ENCODE measurements at regions not wholly inside any gene's neighbourhood (a gene's known extent, or its start where the extent isn't known, plus 50 kb on each side); places are given as distances from the start of the nearest gene placed in this dataset.

- DNase-seq (ENCODE audit: low read depth): no peak
- no peak overlapping the region for H3K4me3 ChIP-seq (ENCODE audit: low read depth, low read length)
- no peak for TF ChIP-seq POLR2A (IDR thresholded peaks at IDR 0.05; ENCODE audit: extremely low read depth, insufficient read length)
- no peak for TF ChIP-seq MYC (IDR thresholded peaks at IDR 0.05; ENCODE audit: low read depth, low read length)
- no peak for TF ChIP-seq MAX (IDR thresholded peaks at IDR 0.05; ENCODE audit: low read depth, low read length)
- no peak for TF ChIP-seq CTCF (IDR thresholded peaks at IDR 0.05; ENCODE audit: low read depth, low read length)
These were observed 191.7 kb upstream of the MAP3K7 start for GRCh38 chr6:90778417-90779203.

GRCh38 chr6:90770778-90771177, 183.9 kb upstream of the MAP3K7 start:
- no peak overlapping the region for H3K4me3 ChIP-seq (ENCODE audit: low read depth, low read length)
- TF ChIP-seq MYC (IDR thresholded peaks at IDR 0.05; ENCODE audit: low read depth, low read length): no peak
- no peak for TF ChIP-seq CTCF (IDR thresholded peaks at IDR 0.05; ENCODE audit: low read depth, low read length)
- TF ChIP-seq POLR2A (IDR thresholded peaks at IDR 0.05; ENCODE audit: extremely low read depth, insufficient read length): no peak
- TF ChIP-seq MAX (IDR thresholded peaks at IDR 0.05; ENCODE audit: low read depth, low read length): no peak
- DNase-seq (ENCODE audit: low read depth): no peak

GRCh38 chr6:90765895-90766294, 179.0 kb upstream of the MAP3K7 start:
- no peak for TF ChIP-seq MYC (IDR thresholded peaks at IDR 0.05; ENCODE audit: low read depth, low read length)
- TF ChIP-seq MAX (IDR thresholded peaks at IDR 0.05; ENCODE audit: low read depth, low read length): no peak
- TF ChIP-seq CTCF (IDR thresholded peaks at IDR 0.05; ENCODE audit: low read depth, low read length): no peak
- no peak for TF ChIP-seq POLR2A (IDR thresholded peaks at IDR 0.05; ENCODE audit: extremely low read depth, insufficient read length)
- DNase-seq (ENCODE audit: low read depth): no peak
- H3K4me3 ChIP-seq (ENCODE audit: low read depth, low read length): no peak overlapping the region

- no peak for DNase-seq (ENCODE audit: low read depth)
- no peak overlapping the region for H3K4me3 ChIP-seq (ENCODE audit: low read depth, low read length)
- no peak for TF ChIP-seq CTCF (IDR thresholded peaks at IDR 0.05; ENCODE audit: low read depth, low read length)
- no peak for TF ChIP-seq MYC (IDR thresholded peaks at IDR 0.05; ENCODE audit: low read depth, low read length)
- TF ChIP-seq POLR2A (IDR thresholded peaks at IDR 0.05; ENCODE audit: extremely low read depth, insufficient read length): no peak
- no peak for TF ChIP-seq MAX (IDR thresholded peaks at IDR 0.05; ENCODE audit: low read depth, low read length)
These were observed 178.6 kb upstream of the MAP3K7 start for GRCh38 chr6:90765491-90765890.

- DNase-seq (ENCODE audit: low read depth): no peak
- no peak overlapping the region for H3K4me3 ChIP-seq (ENCODE audit: low read depth, low read length)
- TF ChIP-seq POLR2A (IDR thresholded peaks at IDR 0.05; ENCODE audit: extremely low read depth, insufficient read length): no peak
- TF ChIP-seq MAX (IDR thresholded peaks at IDR 0.05; ENCODE audit: low read depth, low read length): no peak
- no peak for TF ChIP-seq MYC (IDR thresholded peaks at IDR 0.05; ENCODE audit: low read depth, low read length)
- TF ChIP-seq CTCF (IDR thresholded peaks at IDR 0.05; ENCODE audit: low read depth, low read length): no peak
These were observed 177.1 kb upstream of the MAP3K7 start for GRCh38 chr6:90764001-90764400.
